ENCODE measurements at regions not wholly inside any gene's neighbourhood (a gene's known extent, or its start where the extent isn't known, plus 50 kb on each side); places are given as distances from the start of the nearest gene placed in this dataset.

GRCh38 chr4:159856451-159856850 lies 753.6 kb downstream of the RAPGEF2 start:
- TF ChIP-seq CTCF (IDR thresholded peaks at IDR 0.05) (no peak), ZFX (IDR thresholded peaks at IDR 0.05; ENCODE audit: borderline replicate concordance) (no peak)

All from 22Rv1 (cell line).